Panc1 (cell line): ENCODE measurements at regions not wholly inside any gene's neighbourhood (a gene's known extent, or its start where the extent isn't known, plus 50 kb on each side); places are given as distances from the start of the nearest gene placed in this dataset.

Experiments used
- ATAC-seq: fragments of 200-7000 bp; cut with Tn5 transposase; 2 replicates; pipeline ENCODE4 v1.9.1; 2020; ENCODE audit warnings: mild to moderate bottlenecking, moderate library complexity
- BruUV-seq: library from RNA; stranded (reverse); fragments of 400-500 nt; replicated peaks from 2 replicates; lab custom pipeline; 2021; lab: Mats Ljungman, UMichigan
- CTCF ChIA-PET: fragments of 300-600 bp; sonication (Branson Sonifier 250); formaldehyde crosslinking; loops from one replicate; lab custom pipeline; 2022; ENCODE audit warnings: antibody characterized with exemption; lab: Charles Lee
- POLR2A ChIA-PET: fragments of 300-600 bp; sonication (Branson Sonifier 250); formaldehyde crosslinking; loops from one replicate; lab custom pipeline; 2022; ENCODE audit warnings: antibody characterized with exemption; lab: Charles Lee
- DNase-seq: peaks from one replicate; pipeline ENCODE4 v3.0.0-alpha.2; 2010; ENCODE audit warnings: low read depth, low spot score
- H3K27ac ChIP-seq: 2 replicates; pipeline ENCODE4 v1.5.1; 2011; ENCODE audit warnings: mild to moderate bottlenecking, low read length, inconsistent platforms
- H3K27me3 ChIP-seq: fragments of 200-500 bp; sonication (Bioruptor generic); 2 replicates; pipeline ENCODE4 v1.6.0; 2014; ENCODE audit warnings: low read length, inconsistent platforms; ENCODE audit not compliant: control insufficient read depth, insufficient read depth
- H3K36me3 ChIP-seq: fragments of 200-500 bp; sonication (Bioruptor generic); 2 replicates; pipeline ENCODE4 v1.5.1; 2014; ENCODE audit warnings: inconsistent platforms, mild to moderate bottlenecking, low read length, moderate library complexity; ENCODE audit not compliant: control insufficient read depth, insufficient read depth
- H3K4me1 ChIP-seq: 2 replicates; pipeline ENCODE4 v1.5.1; 2011; ENCODE audit warnings: inconsistent platforms, mild to moderate bottlenecking, low read length, moderate library complexity; ENCODE audit not compliant: control insufficient read depth, insufficient read depth
- H3K4me3 ChIP-seq, 2 experiments: 2 replicates each; pipeline ENCODE4 v1.5.1; 2011 to 2012; ENCODE audit warnings: low read depth in 2 of 2, low read length in 2 of 2, mild to moderate bottlenecking in 2 of 2, inconsistent platforms in 1 of 2, moderate library complexity in 1 of 2
- H3K9me3 ChIP-seq: fragments of 200-500 bp; sonication (Bioruptor generic); 2 replicates; pipeline ENCODE4 v1.5.1; 2014; ENCODE audit warnings: low read depth, mild to moderate bottlenecking, inconsistent platforms, low read length, moderate library complexity; ENCODE audit not compliant: control insufficient read depth, insufficient read depth
- POLR2AphosphoS5 ChIP-seq: IDR thresholded peaks from 2 replicates; pipeline ENCODE4 v1.6.1; 2012; ENCODE audit warnings: mild to moderate bottlenecking, low read depth, low read length, moderate library complexity
- SIN3A ChIP-seq: IDR thresholded peaks from 2 replicates; pipeline ENCODE4 v1.6.1; 2012; ENCODE audit warnings: low read depth, mild to moderate bottlenecking, low read length, moderate library complexity, borderline replicate concordance; ENCODE audit not compliant: insufficient read depth
- TCF7L2 ChIP-seq: IDR thresholded peaks from 2 replicates; pipeline ENCODE4 v1.6.1; 2011; ENCODE audit warnings: mild to moderate bottlenecking, low read depth, low read length, inconsistent platforms
- in situ Hi-C: cut with HindIII; loops from 2 replicates; pipeline ENCODE4 v1.10.0; 2016; ENCODE audit warnings: low sequenced_read_pairs, low pct_unique_long_range_greater_than_20kb
- intact Hi-C: fragments of 100-400 bp; cut with micrococcal nuclease; formaldehyde crosslinking; loops from one replicate; pipeline ENCODE4 v1.10.0; 2022; ENCODE audit not compliant: unreplicated experiment
- TF ChIP-seq, protein P1 (sequence below), 2 experiments: IDR thresholded peaks; 2 replicates each; pipeline ENCODE4 v1.6.1; 2011 to 2012; ENCODE audit warnings: low read depth in 2 of 2, control low read depth in 1 of 2, low read length in 1 of 2, mild to moderate bottlenecking in 1 of 2, moderate library complexity in 1 of 2; ENCODE audit not compliant: insufficient read depth in 1 of 2
- TF ChIP-seq, protein P2 (sequence below): fragments of 450-650 bp; IDR thresholded peaks from 2 replicates; pipeline ENCODE4 v1.5.1; 2017; ENCODE audit warnings: mild to moderate bottlenecking

DNA sequence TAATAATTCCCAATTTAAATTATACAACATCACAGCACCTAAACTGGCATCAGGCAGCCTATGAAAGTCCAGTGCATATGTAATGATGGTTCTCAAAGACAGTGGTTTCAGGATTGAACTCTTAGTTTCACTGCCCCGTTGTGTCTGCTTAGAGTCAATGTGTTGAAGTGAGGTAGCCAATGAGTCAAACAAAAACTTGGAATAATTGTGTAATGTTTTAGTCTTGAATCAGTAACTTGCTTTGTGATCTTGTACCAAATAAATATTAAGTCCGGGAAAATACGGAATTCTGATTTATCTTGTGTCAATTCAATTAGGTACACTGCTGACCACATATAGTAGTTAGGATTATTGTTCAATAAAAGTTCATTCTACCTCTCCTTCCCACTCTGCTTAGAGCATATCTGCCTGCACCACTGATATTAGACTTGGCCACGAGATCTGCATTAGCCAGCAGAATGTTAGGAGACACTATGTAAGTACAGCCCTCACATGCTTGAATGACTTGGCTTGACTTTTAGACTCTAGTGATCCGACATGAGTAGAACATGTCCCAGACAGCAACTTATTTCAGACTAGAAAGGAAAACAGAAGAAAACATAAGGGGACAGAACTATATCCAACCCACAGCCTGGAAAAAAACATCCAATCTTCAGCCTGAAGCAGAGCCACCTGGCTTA lies 441.5 kb upstream of the PTGER4 start:
- intact Hi-C loops (no loop called here), in situ Hi-C loops (no loop called here)
- Histone ChIP-seq H3K36me3 (no peaks in the 10 kb centered on the region), H3K27ac (no peak overlapping the region), H3K27me3 (no peaks in the 10 kb centered on the region), H3K4me1 (no peaks in the 10 kb centered on the region), H3K4me3 (no peak overlapping the region), H3K9me3 (no peaks in the 10 kb centered on the region)
- ChIA-PET CTCF (no interaction called here), POLR2A (no interaction called here)
- no peak for DNase-seq
- no peak for ATAC-seq
- no TSS peak for BruUV-seq
- TF ChIP-seq, protein P1, sequence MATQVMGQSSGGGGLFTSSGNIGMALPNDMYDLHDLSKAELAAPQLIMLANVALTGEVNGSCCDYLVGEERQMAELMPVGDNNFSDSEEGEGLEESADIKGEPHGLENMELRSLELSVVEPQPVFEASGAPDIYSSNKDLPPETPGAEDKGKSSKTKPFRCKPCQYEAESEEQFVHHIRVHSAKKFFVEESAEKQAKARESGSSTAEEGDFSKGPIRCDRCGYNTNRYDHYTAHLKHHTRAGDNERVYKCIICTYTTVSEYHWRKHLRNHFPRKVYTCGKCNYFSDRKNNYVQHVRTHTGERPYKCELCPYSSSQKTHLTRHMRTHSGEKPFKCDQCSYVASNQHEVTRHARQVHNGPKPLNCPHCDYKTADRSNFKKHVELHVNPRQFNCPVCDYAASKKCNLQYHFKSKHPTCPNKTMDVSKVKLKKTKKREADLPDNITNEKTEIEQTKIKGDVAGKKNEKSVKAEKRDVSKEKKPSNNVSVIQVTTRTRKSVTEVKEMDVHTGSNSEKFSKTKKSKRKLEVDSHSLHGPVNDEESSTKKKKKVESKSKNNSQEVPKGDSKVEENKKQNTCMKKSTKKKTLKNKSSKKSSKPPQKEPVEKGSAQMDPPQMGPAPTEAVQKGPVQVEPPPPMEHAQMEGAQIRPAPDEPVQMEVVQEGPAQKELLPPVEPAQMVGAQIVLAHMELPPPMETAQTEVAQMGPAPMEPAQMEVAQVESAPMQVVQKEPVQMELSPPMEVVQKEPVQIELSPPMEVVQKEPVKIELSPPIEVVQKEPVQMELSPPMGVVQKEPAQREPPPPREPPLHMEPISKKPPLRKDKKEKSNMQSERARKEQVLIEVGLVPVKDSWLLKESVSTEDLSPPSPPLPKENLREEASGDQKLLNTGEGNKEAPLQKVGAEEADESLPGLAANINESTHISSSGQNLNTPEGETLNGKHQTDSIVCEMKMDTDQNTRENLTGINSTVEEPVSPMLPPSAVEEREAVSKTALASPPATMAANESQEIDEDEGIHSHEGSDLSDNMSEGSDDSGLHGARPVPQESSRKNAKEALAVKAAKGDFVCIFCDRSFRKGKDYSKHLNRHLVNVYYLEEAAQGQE (IDR thresholded peaks at IDR 0.05; ENCODE audit: insufficient read depth in 1 of 2, low read depth in 2 of 2, low read length in 1 of 2), result no peak
- TF ChIP-seq TCF7L2, result no peak
- TF ChIP-seq, protein P2, sequence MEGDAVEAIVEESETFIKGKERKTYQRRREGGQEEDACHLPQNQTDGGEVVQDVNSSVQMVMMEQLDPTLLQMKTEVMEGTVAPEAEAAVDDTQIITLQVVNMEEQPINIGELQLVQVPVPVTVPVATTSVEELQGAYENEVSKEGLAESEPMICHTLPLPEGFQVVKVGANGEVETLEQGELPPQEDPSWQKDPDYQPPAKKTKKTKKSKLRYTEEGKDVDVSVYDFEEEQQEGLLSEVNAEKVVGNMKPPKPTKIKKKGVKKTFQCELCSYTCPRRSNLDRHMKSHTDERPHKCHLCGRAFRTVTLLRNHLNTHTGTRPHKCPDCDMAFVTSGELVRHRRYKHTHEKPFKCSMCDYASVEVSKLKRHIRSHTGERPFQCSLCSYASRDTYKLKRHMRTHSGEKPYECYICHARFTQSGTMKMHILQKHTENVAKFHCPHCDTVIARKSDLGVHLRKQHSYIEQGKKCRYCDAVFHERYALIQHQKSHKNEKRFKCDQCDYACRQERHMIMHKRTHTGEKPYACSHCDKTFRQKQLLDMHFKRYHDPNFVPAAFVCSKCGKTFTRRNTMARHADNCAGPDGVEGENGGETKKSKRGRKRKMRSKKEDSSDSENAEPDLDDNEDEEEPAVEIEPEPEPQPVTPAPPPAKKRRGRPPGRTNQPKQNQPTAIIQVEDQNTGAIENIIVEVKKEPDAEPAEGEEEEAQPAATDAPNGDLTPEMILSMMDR, result no peak
- no peak for TF ChIP-seq SIN3A
- no peak for TF ChIP-seq POLR2AphosphoS5

DNA sequence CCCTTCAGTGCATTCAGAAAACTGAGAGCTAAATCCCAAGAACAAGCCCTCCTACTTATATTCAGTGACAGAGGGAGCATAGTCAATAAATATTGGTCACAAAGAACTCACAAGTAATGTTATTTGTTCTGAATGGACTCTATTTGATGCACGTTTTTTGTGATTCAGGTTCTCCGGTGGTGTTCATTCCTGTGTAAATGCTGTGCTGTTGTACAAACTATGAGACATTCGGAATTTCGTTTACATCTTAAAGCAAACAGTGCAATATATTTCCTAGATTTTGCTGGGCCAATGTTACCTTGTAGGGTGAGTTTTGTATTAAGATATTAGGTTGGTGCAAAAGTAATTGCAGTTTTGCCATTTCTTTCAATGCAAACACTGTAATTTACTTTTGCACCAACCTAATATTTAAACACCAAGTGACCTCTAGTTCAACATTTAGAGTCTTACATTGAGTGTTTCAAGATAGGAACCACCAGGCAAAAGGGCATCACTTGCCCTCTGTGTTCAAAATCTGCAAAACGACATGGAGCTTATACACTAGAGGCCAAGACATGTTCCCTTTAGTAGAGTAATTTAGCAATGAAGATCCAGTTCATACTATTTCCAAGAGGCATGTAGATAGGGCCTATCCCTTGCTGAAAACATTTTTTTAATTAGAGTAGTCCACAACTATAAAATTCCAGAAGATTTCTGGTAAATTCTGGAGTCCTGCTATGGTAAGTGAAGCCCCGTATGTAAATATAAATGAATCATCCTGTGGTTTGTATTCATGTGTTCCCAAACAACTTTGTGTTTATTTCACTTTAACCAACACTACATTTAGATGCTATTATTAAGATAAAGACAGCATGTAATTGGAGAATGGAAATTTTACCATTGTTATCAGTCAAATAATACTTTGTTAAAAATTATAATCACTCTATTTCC lies 444.0 kb upstream of the PTGER4 start:
- no peaks in the 10 kb centered on the region for H3K36me3 ChIP-seq
- intact Hi-C loops, result no loop called here
- no peak for DNase-seq
- no peak overlapping the region for H3K27ac ChIP-seq
- TF ChIP-seq SIN3A (no peak), POLR2AphosphoS5 (no peak), TCF7L2 (no peak)
- TF ChIP-seq, protein P2, result no peak
- TF ChIP-seq, protein P1 (IDR thresholded peaks at IDR 0.05; ENCODE audit: insufficient read depth in 1 of 2, low read depth in 2 of 2, low read length in 1 of 2), result no peak
- no peak for ATAC-seq
- in situ Hi-C loops, result no loop called here
- BruUV-seq, result no TSS peak
- ChIA-PET CTCF (no interaction called here), POLR2A (no interaction called here)
- no peaks in the 10 kb centered on the region for H3K27me3 ChIP-seq
- no peak overlapping the region for H3K4me3 ChIP-seq
- no peaks in the 10 kb centered on the region for H3K4me1 ChIP-seq
- H3K9me3 ChIP-seq, result no peaks in the 10 kb centered on the region
